ENCODE measurements at regions not wholly inside any gene's neighbourhood (a gene's known extent, or its start where the extent isn't known, plus 50 kb on each side); places are given as distances from the start of the nearest gene placed in this dataset.

DNA sequence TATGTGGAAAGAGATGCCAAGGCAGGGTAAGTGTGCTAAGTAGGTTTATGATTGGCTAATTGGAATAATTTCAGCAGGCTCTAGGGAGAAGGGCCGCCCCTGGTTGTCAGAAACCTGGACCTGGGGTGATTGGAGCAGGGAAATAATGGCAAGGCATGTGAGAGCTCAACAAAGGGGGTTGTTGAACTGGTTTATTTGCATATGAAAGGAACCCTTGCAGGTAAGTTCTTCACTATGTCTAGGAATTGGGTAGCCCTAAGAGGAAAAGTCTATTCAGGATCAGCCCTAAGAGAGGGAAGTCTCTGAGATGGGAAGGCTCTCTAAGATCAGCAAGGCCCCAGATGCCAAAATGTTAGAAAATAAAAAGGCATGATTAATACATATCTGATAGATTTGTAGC is 139.9 kb upstream of the PRNP start:
- no peak for TF ChIP-seq POLR2A (IDR thresholded peaks at IDR 0.05; ENCODE audit: low read depth, low read length)
- no peak for TF ChIP-seq POLR2AphosphoS5 (IDR thresholded peaks at IDR 0.05; ENCODE audit: low read depth, low read length)
- no peak for TF ChIP-seq PAX5 (IDR thresholded peaks at IDR 0.05; ENCODE audit: insufficient read depth, low read length, severe bottlenecking)
- no peak for TF ChIP-seq POU2F2 (IDR thresholded peaks at IDR 0.05; ENCODE audit: low read depth, low read length)
- no peak for TF ChIP-seq TAF1 (IDR thresholded peaks at IDR 0.05; ENCODE audit: low read depth, low read length)
- TF ChIP-seq SPI1 (IDR thresholded peaks at IDR 0.05; ENCODE audit: low read depth, low read length), result no peak
